PFSK-1 (cell line): ENCODE measurements at regions not wholly inside any gene's neighbourhood (a gene's known extent, or its start where the extent isn't known, plus 50 kb on each side); places are given as distances from the start of the nearest gene placed in this dataset.

Experiments
- POLR2AphosphoS5 ChIP-seq: IDR thresholded peaks from 2 replicates; pipeline ENCODE4 v1.6.1; 2012; ENCODE audit warnings: low read depth, mild to moderate bottlenecking, control low read depth, low read length, moderate library complexity
- REST ChIP-seq, 2 experiments: IDR thresholded peaks; 2 replicates each; pipeline versions ENCODE4 v1.6.1 to v1.8.0; 2011 to 2012; ENCODE audit warnings: low read depth in 2 of 2, low read length in 2 of 2, control low read depth in 1 of 2, inconsistent platforms in 1 of 2, mild to moderate bottlenecking in 1 of 2, moderate library complexity in 1 of 2; ENCODE audit not compliant: insufficient read depth in 1 of 2
- TAF1 ChIP-seq: IDR thresholded peaks from 2 replicates; pipeline ENCODE4 v1.6.1; 2012; ENCODE audit warnings: low read length, control low read depth, borderline replicate concordance; ENCODE audit not compliant: insufficient read depth

- no peak for TF ChIP-seq REST (IDR thresholded peaks at IDR 0.05; ENCODE audit: insufficient read depth in 1 of 2, low read depth in 2 of 2, low read length in 2 of 2)
- no peak for TF ChIP-seq POLR2AphosphoS5
- no peak for TF ChIP-seq TAF1
Observed at GRCh38 chr16:86357950-86358349, 152.4 kb upstream of the FOXF1 start.
